VCaP (cell line): ENCODE measurements at regions not wholly inside any gene's neighbourhood (a gene's known extent, or its start where the extent isn't known, plus 50 kb on each side); places are given as distances from the start of the nearest gene placed in this dataset.

Source experiments
- H3K27ac ChIP-seq: fragments of 450-650 bp; 2 replicates; pipeline ENCODE4 v1.5.1; 2017
- CTCF ChIP-seq: fragments of 450-650 bp; conservative IDR thresholded peaks from 2 replicates; pipeline ENCODE4 v1.5.1; 2017; ENCODE audit warnings: mild to moderate bottlenecking, moderate library complexity

- no peak for TF ChIP-seq CTCF
- no peak overlapping the region for H3K27ac ChIP-seq
Measured at GRCh38 chr5:52564587-52564986, 223.1 kb upstream of the ITGA1 start.

- no peak overlapping the region for H3K27ac ChIP-seq
- TF ChIP-seq CTCF: no peak
Measured at GRCh38 chr5:52577546-52577945, 210.2 kb upstream of the ITGA1 start.

GRCh38 chr5:52579391-52579790 is 208.3 kb upstream of the ITGA1 start:
- no peak overlapping the region for H3K27ac ChIP-seq
- no peak for TF ChIP-seq CTCF

GRCh38 chr5:52580921-52581320 is 206.8 kb upstream of the ITGA1 start:
- no peak for TF ChIP-seq CTCF

GRCh38 chr5:52582313-52582712 is 205.4 kb upstream of the ITGA1 start:
- no peak overlapping the region for H3K27ac ChIP-seq
- TF ChIP-seq CTCF: no peak

More at GRCh38 chr5:52580921-52581320, 206.8 kb upstream of the ITGA1 start:
- no peak overlapping the region for H3K27ac ChIP-seq

GRCh38 chr5:52587131-52587530 is 200.6 kb upstream of the ITGA1 start:
- no peak for TF ChIP-seq CTCF
- no peak overlapping the region for H3K27ac ChIP-seq

GRCh38 chr5:52597625-52598024 is 190.1 kb upstream of the ITGA1 start:
- no peak overlapping the region for H3K27ac ChIP-seq
- no peak for TF ChIP-seq CTCF

- no peak overlapping the region for H3K27ac ChIP-seq
- TF ChIP-seq CTCF: no peak
Measured at GRCh38 chr5:52598968-52599367, 188.7 kb upstream of the ITGA1 start.
